ENCODE measurements at regions not wholly inside any gene's neighbourhood (a gene's known extent, or its start where the extent isn't known, plus 50 kb on each side); places are given as distances from the start of the nearest gene placed in this dataset.

- no peak for DNase-seq
Observed at GRCh38 chr1:187451238-187451637, 622.5 kb downstream of the PLA2G4A start.

GRCh38 chr1:187454010-187454409 lies 625.3 kb downstream of the PLA2G4A start:
- DNase-seq = no peak

- no peak for DNase-seq
Observed at GRCh38 chr1:187456446-187456845, 627.7 kb downstream of the PLA2G4A start.

- no peak for DNase-seq
Observed at GRCh38 chr1:187460093-187460492, 631.3 kb downstream of the PLA2G4A start.

- DNase-seq = no peak
Observed at GRCh38 chr1:187464320-187464719, 635.6 kb downstream of the PLA2G4A start.

GRCh38 chr1:187465441-187465840 lies 636.7 kb downstream of the PLA2G4A start:
- DNase-seq = no peak

- DNase-seq = no peak
Observed at GRCh38 chr1:187469836-187470235, 641.1 kb downstream of the PLA2G4A start.

- DNase-seq = no peak
Observed at GRCh38 chr1:187471555-187471954, 642.8 kb downstream of the PLA2G4A start.

GRCh38 chr1:187474336-187474735 lies 645.6 kb downstream of the PLA2G4A start:
- no peak for DNase-seq

- no peak for DNase-seq
Observed at GRCh38 chr1:187476671-187477070, 647.9 kb downstream of the PLA2G4A start.

- no peak for DNase-seq
Observed at GRCh38 chr1:187477103-187477502, 648.4 kb downstream of the PLA2G4A start.

GRCh38 chr1:187477535-187477934 lies 648.8 kb downstream of the PLA2G4A start:
- no peak for DNase-seq

GRCh38 chr1:187481581-187482148 lies 652.9 kb downstream of the PLA2G4A start:
- DNase-seq = no peak

- no peak for DNase-seq
Observed at GRCh38 chr1:187490266-187490665, 661.5 kb downstream of the PLA2G4A start.

- DNase-seq = no peak
Observed at GRCh38 chr1:187491082-187491720, 662.5 kb downstream of the PLA2G4A start.

GRCh38 chr1:187498028-187498427 lies 669.3 kb downstream of the PLA2G4A start:
- no peak for DNase-seq

GRCh38 chr1:187504779-187505178 lies 676.0 kb downstream of the PLA2G4A start:
- no peak for DNase-seq

GRCh38 chr1:187509091-187509490 lies 680.3 kb downstream of the PLA2G4A start:
- no peak for DNase-seq

- no peak for DNase-seq
Observed at GRCh38 chr1:187513190-187513589, 684.4 kb downstream of the PLA2G4A start.

GRCh38 chr1:187514110-187514509 lies 685.4 kb downstream of the PLA2G4A start:
- no peak for DNase-seq

- no peak for DNase-seq
Observed at GRCh38 chr1:187516874-187517273, 688.1 kb downstream of the PLA2G4A start.

- no peak for DNase-seq
Observed at GRCh38 chr1:187517546-187517945, 688.8 kb downstream of the PLA2G4A start.

- DNase-seq = no peak
Observed at GRCh38 chr1:187527346-187527745, 698.6 kb downstream of the PLA2G4A start.

GRCh38 chr1:187537936-187538335 lies 709.2 kb downstream of the PLA2G4A start:
- DNase-seq = no peak

GRCh38 chr1:187549540-187549939 lies 720.8 kb downstream of the PLA2G4A start:
- no peak for DNase-seq

Data from AML-193 (cell line).